ENCODE measurements at regions not wholly inside any gene's neighbourhood (a gene's known extent, or its start where the extent isn't known, plus 50 kb on each side); places are given as distances from the start of the nearest gene placed in this dataset.
A peak's percentile ranks its signal among the peaks of the same experiment; 100 is the strongest.

GRCh38 chr10:31678139-31678536, 250.5 kb downstream of the ARHGAP12 start:
- FAIRE-seq (no peak), DNase-seq (ENCODE audit: extremely low read depth in 1 of 4, low spot score in 3 of 4) (no peak), ATAC-seq (no peak)
- Histone ChIP-seq H3K79me2 (ENCODE audit: control insufficient read depth, insufficient read depth, low read length) (no peaks in the 10 kb centered on the region), H3K27me3 (ENCODE audit: control insufficient read depth in 2 of 2, insufficient read depth in 2 of 2, low read length in 2 of 2) (no peaks in the 10 kb centered on the region), H3K4me2 (ENCODE audit: insufficient read depth, low read length) (no peak overlapping the region), H3K4me3 (no peak overlapping the region), H3K27ac (ENCODE audit: extremely low read depth, low read depth, low read length) (no peak overlapping the region), H3K36me3 (ENCODE audit: control insufficient read depth, insufficient read depth, low read length) (no peaks in the 10 kb centered on the region), H2AFZ (ENCODE audit: low read depth, low read length) (no peak overlapping the region), H3K9ac (ENCODE audit: insufficient read depth in 1 of 2, low read depth in 2 of 2, low read length in 2 of 2) (peak overlapping the region in 1 of 2 experiments; percentile 17; a peak in 1 of 4 replicates), H4K20me1 (replicated peaks; ENCODE audit: control insufficient read depth, insufficient read depth, low read length) (no peaks in the 10 kb centered on the region), H3K9me3 (replicated peaks; ENCODE audit: control insufficient read depth, insufficient read depth, low read depth, low read length) (no peaks in the 10 kb centered on the region), H3K9me1 (ENCODE audit: control insufficient read depth, insufficient read depth, low read length) (no peaks in the 10 kb centered on the region), H3K4me1 (replicated peaks in 1 of 2; ENCODE audit: control insufficient read depth in 2 of 2, insufficient read depth in 2 of 2, low read length in 2 of 2) (no peaks in the 10 kb centered on the region; a peak in 1 of 5 replicates)
- CTCF ChIA-PET (ENCODE audit: low intra/inter-chr PET ratio) = no interaction called here
- BruUV-seq (replicated peaks) = no TSS peak
- 0% methylated on average over 12 of the region's 12 CpGs for WGBS (ENCODE audit: insufficient coverage, low coverage, missing lambda C conversion rate)
- intact Hi-C loops (cut with micrococcal nuclease) = no loop called here
- in situ Hi-C loops (cut with MboI) = no loop called here
- POLR2A ChIA-PET = interaction anchor here (0.7 kb wide), 1 partner anchor 153 kb away, joined by 3 read pairs; no protein-coding TSS in a partner anchor
- no peak for TF ChIP-seq MCM2 (IDR thresholded peaks at IDR 0.05; ENCODE audit: low read depth)
- no peak for TF ChIP-seq NRF1 (conservative IDR thresholded peaks at IDR 0.05 in 1 of 2, IDR thresholded peaks at IDR 0.05 in 1 of 2)
- no peak for TF ChIP-seq MGA (IDR thresholded peaks at IDR 0.05)
- TF ChIP-seq ATF2 (CRISPR knock-in tag; IDR thresholded peaks at IDR 0.05) = no peak
- no peak for TF ChIP-seq ZBTB26 (CRISPR knock-in tag; IDR thresholded peaks at IDR 0.05)
- TF ChIP-seq CHD2 (IDR thresholded peaks at IDR 0.05; ENCODE audit: low read depth, low read length) = no peak
- no peak for TF ChIP-seq FOXK1 (CRISPR knock-in tag; IDR thresholded peaks at IDR 0.05; ENCODE audit: borderline replicate concordance)
- TF ChIP-seq ZKSCAN3 (CRISPR knock-in tag; IDR thresholded peaks at IDR 0.05) = no peak
- no peak for TF ChIP-seq THAP7 (CRISPR knock-in tag; IDR thresholded peaks at IDR 0.05)
